Natural killer cell (primary cell): ENCODE measurements at regions not wholly inside any gene's neighbourhood (a gene's known extent, or its start where the extent isn't known, plus 50 kb on each side); places are given as distances from the start of the nearest gene placed in this dataset.

ENCODE experiments used
- ATAC-seq, 3 donors: fragments of 150-1000 bp in 2 of 3; fragments of 200-7000 bp in 1 of 3; cut with Tn5 transposase; 1 replicate in 1 of 3; 2 replicates in 2 of 3; pipeline ENCODE4 v1.10.0; 2021; ENCODE audit warnings: mild to moderate bottlenecking in 2 of 3, moderate library complexity in 2 of 3
- DNase-seq, 2 donors: peaks; one replicate each; pipeline versions ENCODE4 v3.0.0 to v3.0.0-alpha.2; 2013 to 2021; ENCODE audit warnings: mixed read lengths in 1 of 2
- H3K27ac ChIP-seq: one replicate; pipeline ENCODE4 v1.5.1; 2013; ENCODE audit warnings: mild to moderate bottlenecking, low read length
- H3K27me3 ChIP-seq: one replicate; pipeline ENCODE4 v1.6.1; 2013; ENCODE audit warnings: low read length; ENCODE audit not compliant: control insufficient read depth, insufficient read depth
- H3K36me3 ChIP-seq: one replicate; pipeline ENCODE4 v1.6.1; 2013; ENCODE audit warnings: low read length; ENCODE audit not compliant: control insufficient read depth, insufficient read depth
- H3K4me1 ChIP-seq: one replicate; pipeline ENCODE4 v1.6.1; 2013; ENCODE audit warnings: low read length; ENCODE audit not compliant: control insufficient read depth, insufficient read depth
- H3K4me3 ChIP-seq: one replicate; pipeline ENCODE4 v1.5.1; 2013; ENCODE audit warnings: low read length
- H3K9me3 ChIP-seq: one replicate; pipeline ENCODE4 v1.6.1; 2013; ENCODE audit warnings: low read length; ENCODE audit not compliant: control insufficient read depth, insufficient read depth
- H3K27ac Mint-ChIP-seq, 2 donors: one replicate each; pipeline ENCODE4 v1.8.0; 2022; ENCODE audit warnings: mild to moderate bottlenecking in 2 of 2, mixed read lengths in 2 of 2, moderate library complexity in 1 of 2
- H3K27me3 Mint-ChIP-seq, 2 donors: one replicate each; pipeline ENCODE4 v1.8.0; 2022; ENCODE audit warnings: low read depth in 2 of 2, mixed read lengths in 2 of 2
- H3K36me3 Mint-ChIP-seq: one replicate; pipeline ENCODE4 v1.8.0; 2022; ENCODE audit warnings: mixed read lengths
- H3K4me1 Mint-ChIP-seq, 2 donors: one replicate each; pipeline ENCODE4 v1.8.0; 2022; ENCODE audit warnings: mixed read lengths in 2 of 2
- H3K4me3 Mint-ChIP-seq: one replicate; pipeline ENCODE4 v1.8.0; 2022; ENCODE audit warnings: mild to moderate bottlenecking, moderate library complexity, mixed read lengths
- H3K9me3 Mint-ChIP-seq, 2 donors: one replicate each; pipeline ENCODE4 v1.8.0; 2022; ENCODE audit warnings: mixed read lengths in 2 of 2
- WGBS: methylation state at CpG from one replicate; pipeline ENCODE4 v1.1.7; 2013; ENCODE audit warnings: missing lambda C conversion rate; ENCODE audit not compliant: insufficient coverage; 5-methylcytosine and 5-hydroxymethylcytosine counted together
- intact Hi-C: fragments of 100-400 bp; cut with micrococcal nuclease; formaldehyde crosslinking; loops from one replicate; pipeline ENCODE4 v1.14.2; 2022
- TF ChIP-seq, protein P1 (sequence below): fragments of 200-600 bp; IDR thresholded peaks from one replicate; pipeline ENCODE4 v1.8.0; 2022; ENCODE audit warnings: antibody characterized with exemption

- H3K9me3 Mint-ChIP-seq: no peaks in the 10 kb centered on the region
- WGBS: no CpG with 5 or more reads among the region's 1 CpG
- H3K4me1 Mint-ChIP-seq: no peaks in the 10 kb centered on the region
- Histone ChIP-seq H3K4me1 (no peaks in the 10 kb centered on the region), H3K36me3 (no peaks in the 10 kb centered on the region), H3K27me3 (no peaks in the 10 kb centered on the region), H3K27ac (no peak overlapping the region), H3K9me3 (no peaks in the 10 kb centered on the region), H3K4me3 (no peak overlapping the region)
- peaks cover 9 to 18% of the 10 kb centered on the region in 2 donors for H3K27me3 Mint-ChIP-seq
- no peaks in the 10 kb centered on the region for H3K36me3 Mint-ChIP-seq
- DNase-seq (peak in 1 of 2 donors; percentile 76), ATAC-seq (peak; percentile 69 to 74 (median 72))
- H3K27ac Mint-ChIP-seq: no peak overlapping the region
- intact Hi-C loops: no loop called here
- H3K4me3 Mint-ChIP-seq: no peak overlapping the region
- TF ChIP-seq, protein P1, sequence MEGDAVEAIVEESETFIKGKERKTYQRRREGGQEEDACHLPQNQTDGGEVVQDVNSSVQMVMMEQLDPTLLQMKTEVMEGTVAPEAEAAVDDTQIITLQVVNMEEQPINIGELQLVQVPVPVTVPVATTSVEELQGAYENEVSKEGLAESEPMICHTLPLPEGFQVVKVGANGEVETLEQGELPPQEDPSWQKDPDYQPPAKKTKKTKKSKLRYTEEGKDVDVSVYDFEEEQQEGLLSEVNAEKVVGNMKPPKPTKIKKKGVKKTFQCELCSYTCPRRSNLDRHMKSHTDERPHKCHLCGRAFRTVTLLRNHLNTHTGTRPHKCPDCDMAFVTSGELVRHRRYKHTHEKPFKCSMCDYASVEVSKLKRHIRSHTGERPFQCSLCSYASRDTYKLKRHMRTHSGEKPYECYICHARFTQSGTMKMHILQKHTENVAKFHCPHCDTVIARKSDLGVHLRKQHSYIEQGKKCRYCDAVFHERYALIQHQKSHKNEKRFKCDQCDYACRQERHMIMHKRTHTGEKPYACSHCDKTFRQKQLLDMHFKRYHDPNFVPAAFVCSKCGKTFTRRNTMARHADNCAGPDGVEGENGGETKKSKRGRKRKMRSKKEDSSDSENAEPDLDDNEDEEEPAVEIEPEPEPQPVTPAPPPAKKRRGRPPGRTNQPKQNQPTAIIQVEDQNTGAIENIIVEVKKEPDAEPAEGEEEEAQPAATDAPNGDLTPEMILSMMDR: peak; percentile 91
These were observed 269.8 kb downstream of the S1PR1 start for GRCh38 chr1:101506541-101507164.

DNA sequence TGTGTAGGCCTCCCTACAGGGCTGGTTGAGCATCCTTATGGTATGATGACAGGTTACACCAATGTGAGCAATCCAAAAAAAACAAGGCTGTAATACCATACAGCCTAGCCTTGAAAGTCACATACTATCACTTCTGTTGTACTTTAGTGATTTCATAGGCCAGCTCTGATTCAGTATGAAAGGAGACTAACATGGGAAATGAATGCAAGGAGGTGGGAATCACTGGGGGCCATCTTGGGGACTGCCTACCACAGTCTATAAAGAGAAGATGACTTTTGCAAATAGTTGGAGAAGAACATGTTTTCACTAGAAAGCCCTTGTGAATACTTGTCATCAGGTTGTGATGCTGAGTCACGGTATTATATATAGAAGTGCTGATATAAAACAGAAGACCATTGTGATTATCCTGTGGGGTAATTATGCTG, 270.7 kb downstream of the S1PR1 start:
- peaks cover 9 to 18% of the 10 kb centered on the region in 2 donors for H3K27me3 Mint-ChIP-seq
- H3K9me3 ChIP-seq: no peaks in the 10 kb centered on the region
- H3K27me3 ChIP-seq: no peaks in the 10 kb centered on the region
- no peak overlapping the region for H3K4me3 ChIP-seq
- H3K4me3 Mint-ChIP-seq: no peak overlapping the region
- no peaks in the 10 kb centered on the region for H3K36me3 Mint-ChIP-seq
- DNase-seq (no peak), ATAC-seq (no peak)
- H3K4me1 Mint-ChIP-seq: no peaks in the 10 kb centered on the region
- no peaks in the 10 kb centered on the region for H3K36me3 ChIP-seq
- H3K9me3 Mint-ChIP-seq: no peaks in the 10 kb centered on the region
- H3K27ac ChIP-seq: no peak overlapping the region
- TF ChIP-seq, protein P1: no peak
- no peaks in the 10 kb centered on the region for H3K4me1 ChIP-seq
- H3K27ac Mint-ChIP-seq: no peak overlapping the region
- WGBS: 90% methylated on average over 1 of the region's 1 CpG
- intact Hi-C loops: no loop called here

- H3K36me3 Mint-ChIP-seq: no peaks in the 10 kb centered on the region
- no peak overlapping the region for H3K27ac Mint-ChIP-seq
- H3K27ac ChIP-seq: no peak overlapping the region
- H3K9me3 ChIP-seq: no peaks in the 10 kb centered on the region
- no peak overlapping the region for H3K4me3 ChIP-seq
- H3K27me3 Mint-ChIP-seq: peaks cover 9 to 23% of the 10 kb centered on the region in 2 donors
- H3K27me3 ChIP-seq: no peaks in the 10 kb centered on the region
- WGBS: no CpG with 5 or more reads among the region's 2 CpGs
- H3K4me1 ChIP-seq: no peaks in the 10 kb centered on the region
- TF ChIP-seq, protein P1: no peak
- ATAC-seq (no peak), DNase-seq (no peak)
- H3K36me3 ChIP-seq: no peaks in the 10 kb centered on the region
- no peak overlapping the region for H3K4me3 Mint-ChIP-seq
- no peaks in the 10 kb centered on the region for H3K9me3 Mint-ChIP-seq
- intact Hi-C loops: no loop called here
- no peaks in the 10 kb centered on the region for H3K4me1 Mint-ChIP-seq
These were observed 272.1 kb downstream of the S1PR1 start for GRCh38 chr1:101508913-101509312.

DNA sequence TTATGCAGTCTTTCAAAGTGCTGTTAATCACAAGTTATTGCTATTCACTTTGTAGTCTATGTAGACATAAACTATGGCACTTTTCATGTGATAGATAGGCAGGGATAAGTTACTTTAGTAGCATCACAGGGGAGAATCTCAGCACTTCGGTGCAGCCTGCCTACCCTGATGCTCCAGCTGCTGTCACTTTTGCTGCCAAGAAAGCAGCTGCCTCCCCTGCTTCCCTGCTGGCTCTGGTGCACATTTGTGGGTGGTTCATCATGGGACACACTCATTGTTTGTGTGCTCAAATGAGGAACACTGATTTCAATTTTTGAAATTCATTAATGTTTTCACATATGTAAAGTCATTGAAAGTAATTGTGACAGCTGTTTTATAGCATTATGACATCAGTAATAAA, 272.6 kb downstream of the S1PR1 start:
- H3K4me1 ChIP-seq: no peaks in the 10 kb centered on the region
- ATAC-seq (no peak), DNase-seq (no peak)
- TF ChIP-seq, protein P1: no peak
- Mint-ChIP-seq H3K4me1 (no peaks in the 10 kb centered on the region), H3K27ac (no peak overlapping the region), H3K36me3 (no peaks in the 10 kb centered on the region), H3K9me3 (no peaks in the 10 kb centered on the region), H3K4me3 (no peak overlapping the region), H3K27me3 (peaks cover 9 to 23% of the 10 kb centered on the region in 2 donors)
- no peaks in the 10 kb centered on the region for H3K9me3 ChIP-seq
- no peak overlapping the region for H3K27ac ChIP-seq
- no peaks in the 10 kb centered on the region for H3K27me3 ChIP-seq
- intact Hi-C loops: no loop called here
- 76% methylated on average over 1 of the region's 1 CpG for WGBS
- H3K4me3 ChIP-seq: no peak overlapping the region
- H3K36me3 ChIP-seq: no peaks in the 10 kb centered on the region
